ENCODE measurements at regions not wholly inside any gene's neighbourhood (a gene's known extent, or its start where the extent isn't known, plus 50 kb on each side); places are given as distances from the start of the nearest gene placed in this dataset.
"Not testable (repeated sequence)": the region's sequence is repeated elsewhere in the genome, so short reads cannot be mapped to it uniquely, and the experiment has no call there.

GRCh38 chr2:13651684-13652131, 935.0 kb downstream of the TRIB2 start:
- Mint-ChIP-seq H3K27ac (no peak overlapping the region), H3K27me3 (ENCODE audit: low read depth) (no peaks in the 10 kb centered on the region), H3K9me3 (ENCODE audit: insufficient read depth) (peaks cover 3% of the 10 kb centered on the region), H3K4me3 (no peak overlapping the region), H3K36me3 (ENCODE audit: low read depth) (no peaks in the 10 kb centered on the region), H3K4me1 (ENCODE audit: low read depth) (no peaks in the 10 kb centered on the region)
- ATAC-seq (no peak), DNase-seq (no peak)
- ChIA-PET POLR2A (no interaction called here), CTCF (no interaction called here)

- H3K4me3 Mint-ChIP-seq = no peak overlapping the region
- ATAC-seq (no peak), DNase-seq (no peak)
- peaks cover 3% of the 10 kb centered on the region for H3K9me3 Mint-ChIP-seq (ENCODE audit: insufficient read depth)
- ChIA-PET CTCF (no interaction called here), POLR2A (no interaction called here)
- no peaks in the 10 kb centered on the region for H3K27me3 Mint-ChIP-seq (ENCODE audit: low read depth)
- no peaks in the 10 kb centered on the region for H3K36me3 Mint-ChIP-seq (ENCODE audit: low read depth)
- H3K27ac Mint-ChIP-seq = no peak overlapping the region
- no peaks in the 10 kb centered on the region for H3K4me1 Mint-ChIP-seq (ENCODE audit: low read depth)
Measured at GRCh38 chr2:13652531-13653313, 936.0 kb downstream of the TRIB2 start.

GRCh38 chr2:13654416-13654815, 937.7 kb downstream of the TRIB2 start:
- no peaks in the 10 kb centered on the region for H3K27me3 Mint-ChIP-seq (ENCODE audit: low read depth)
- DNase-seq (no peak), ATAC-seq (no peak)
- H3K4me3 Mint-ChIP-seq = no peak overlapping the region
- POLR2A ChIA-PET = no interaction called here
- H3K4me1 Mint-ChIP-seq (ENCODE audit: low read depth) = no peaks in the 10 kb centered on the region
- H3K36me3 Mint-ChIP-seq (ENCODE audit: low read depth) = no peaks in the 10 kb centered on the region
- H3K27ac Mint-ChIP-seq = no peak overlapping the region
- H3K9me3 Mint-ChIP-seq (ENCODE audit: insufficient read depth) = peaks cover 4% of the 10 kb centered on the region
- CTCF ChIA-PET = no interaction called here

GRCh38 chr2:13660231-13660630, 943.5 kb downstream of the TRIB2 start:
- DNase-seq = no peak
- Mint-ChIP-seq H3K9me3 (ENCODE audit: insufficient read depth) (peaks cover 10% of the 10 kb centered on the region), H3K27me3 (ENCODE audit: low read depth) (no peaks in the 10 kb centered on the region), H3K4me1 (ENCODE audit: low read depth) (no peaks in the 10 kb centered on the region), H3K4me3 (no peak overlapping the region), H3K36me3 (ENCODE audit: low read depth) (no peaks in the 10 kb centered on the region), H3K27ac (no peak overlapping the region)
- ATAC-seq = no peak
- POLR2A ChIA-PET = no interaction called here
- CTCF ChIA-PET = no interaction called here

- H3K27ac Mint-ChIP-seq = no peak overlapping the region
- H3K36me3 Mint-ChIP-seq (ENCODE audit: low read depth) = no peaks in the 10 kb centered on the region
- ATAC-seq = no peak
- H3K27me3 Mint-ChIP-seq (ENCODE audit: low read depth) = no peaks in the 10 kb centered on the region
- ChIA-PET CTCF (no interaction called here), POLR2A (no interaction called here)
- peaks cover 10% of the 10 kb centered on the region for H3K9me3 Mint-ChIP-seq (ENCODE audit: insufficient read depth)
- no peaks in the 10 kb centered on the region for H3K4me1 Mint-ChIP-seq (ENCODE audit: low read depth)
- no peak overlapping the region for H3K4me3 Mint-ChIP-seq
- DNase-seq = no peak
Measured at GRCh38 chr2:13662055-13662454, 945.3 kb downstream of the TRIB2 start.

GRCh38 chr2:13666582-13667414, 950.1 kb downstream of the TRIB2 start:
- no peak for ATAC-seq
- Mint-ChIP-seq H3K27ac (no peak overlapping the region), H3K4me1 (ENCODE audit: low read depth) (no peaks in the 10 kb centered on the region), H3K27me3 (ENCODE audit: low read depth) (no peaks in the 10 kb centered on the region), H3K4me3 (no peak overlapping the region), H3K9me3 (ENCODE audit: insufficient read depth) (peaks cover 14% of the 10 kb centered on the region), H3K36me3 (ENCODE audit: low read depth) (no peaks in the 10 kb centered on the region)
- no peak for DNase-seq
- POLR2A ChIA-PET = interaction anchor here (0.7 kb wide), 1 partner anchor 128 kb away, joined by 3 read pairs; no protein-coding TSS in a partner anchor
- CTCF ChIA-PET = no interaction called here

GRCh38 chr2:13667415-13667757, 950.6 kb downstream of the TRIB2 start:
- H3K27ac Mint-ChIP-seq = no peak overlapping the region
- no peak for ATAC-seq
- DNase-seq = no peak
- CTCF ChIA-PET = no interaction called here
- H3K4me3 Mint-ChIP-seq = no peak overlapping the region
- H3K27me3 Mint-ChIP-seq (ENCODE audit: low read depth) = no peaks in the 10 kb centered on the region
- H3K4me1 Mint-ChIP-seq (ENCODE audit: low read depth) = no peaks in the 10 kb centered on the region
- peaks cover 13% of the 10 kb centered on the region for H3K9me3 Mint-ChIP-seq (ENCODE audit: insufficient read depth)
- POLR2A ChIA-PET = interaction anchor here (0.7 kb wide), 1 partner anchor 127 kb away, joined by 3 read pairs; no protein-coding TSS in a partner anchor
- H3K36me3 Mint-ChIP-seq (ENCODE audit: low read depth) = no peaks in the 10 kb centered on the region

- Mint-ChIP-seq H3K4me1 (ENCODE audit: low read depth) (no peaks in the 10 kb centered on the region), H3K27ac (no peak overlapping the region), H3K27me3 (ENCODE audit: low read depth) (no peaks in the 10 kb centered on the region), H3K36me3 (ENCODE audit: low read depth) (no peaks in the 10 kb centered on the region), H3K4me3 (no peak overlapping the region), H3K9me3 (ENCODE audit: insufficient read depth) (peaks cover 11% of the 10 kb centered on the region)
- ChIA-PET CTCF (no interaction called here), POLR2A (no interaction called here)
- ATAC-seq (no peak), DNase-seq (no peak)
Measured at GRCh38 chr2:13669607-13670006, 952.9 kb downstream of the TRIB2 start.

- H3K27me3 Mint-ChIP-seq (ENCODE audit: low read depth); ATAC-seq; H3K27ac Mint-ChIP-seq; H3K4me3 Mint-ChIP-seq; H3K36me3 Mint-ChIP-seq (ENCODE audit: low read depth); CTCF ChIA-PET; POLR2A ChIA-PET; H3K4me1 Mint-ChIP-seq (ENCODE audit: low read depth); DNase-seq; H3K9me3 Mint-ChIP-seq (ENCODE audit: insufficient read depth): not testable (repeated sequence)
Measured at GRCh38 chr2:13673821-13674220, 957.1 kb downstream of the TRIB2 start.

GRCh38 chr2:13676269-13676668, 956.2 kb upstream of the LRATD1 start:
- Mint-ChIP-seq H3K9me3 (ENCODE audit: insufficient read depth) (peaks cover 4% of the 10 kb centered on the region), H3K4me3 (no peak overlapping the region), H3K27ac (no peak overlapping the region), H3K27me3 (ENCODE audit: low read depth) (no peaks in the 10 kb centered on the region), H3K36me3 (ENCODE audit: low read depth) (no peaks in the 10 kb centered on the region), H3K4me1 (ENCODE audit: low read depth) (no peaks in the 10 kb centered on the region)
- ChIA-PET POLR2A (no interaction called here), CTCF (no interaction called here)
- DNase-seq (no peak), ATAC-seq (no peak)

- Mint-ChIP-seq H3K27me3 (ENCODE audit: low read depth) (no peaks in the 10 kb centered on the region), H3K4me1 (ENCODE audit: low read depth) (no peaks in the 10 kb centered on the region), H3K9me3 (ENCODE audit: insufficient read depth) (peaks cover 20% of the 10 kb centered on the region), H3K27ac (no peak overlapping the region), H3K36me3 (ENCODE audit: low read depth) (no peaks in the 10 kb centered on the region), H3K4me3 (no peak overlapping the region)
- ChIA-PET CTCF (no interaction called here), POLR2A (no interaction called here)
- no peak for ATAC-seq
- DNase-seq = no peak
Measured at GRCh38 chr2:13681936-13682335, 950.6 kb upstream of the LRATD1 start.

GRCh38 chr2:13682540-13683272, 949.8 kb upstream of the LRATD1 start:
- POLR2A ChIA-PET = no interaction called here
- no peaks in the 10 kb centered on the region for H3K36me3 Mint-ChIP-seq (ENCODE audit: low read depth)

More at GRCh38 chr2:13682540-13683272, 949.8 kb upstream of the LRATD1 start:
- no peak for DNase-seq
- CTCF ChIA-PET = no interaction called here
- Mint-ChIP-seq H3K27me3 (ENCODE audit: low read depth) (no peaks in the 10 kb centered on the region), H3K9me3 (ENCODE audit: insufficient read depth) (peaks cover 20% of the 10 kb centered on the region), H3K4me3 (no peak overlapping the region), H3K27ac (no peak overlapping the region), H3K4me1 (ENCODE audit: low read depth) (no peaks in the 10 kb centered on the region)
- no peak for ATAC-seq

Measured in activated CD8-positive, alpha-beta T cell treated with anti-CD3 and anti-CD28 coated beads, Interleukin-2, amount 10 ng/mL, durations not matched to agents 7 days and 5 days (primary cell).